GM12891 (cell line): ENCODE measurements at regions not wholly inside any gene's neighbourhood (a gene's known extent, or its start where the extent isn't known, plus 50 kb on each side); places are given as distances from the start of the nearest gene placed in this dataset.

Experiments
- PAX5 ChIP-seq: IDR thresholded peaks from 2 replicates; pipeline ENCODE4 v1.6.1; 2011; ENCODE audit warnings: low read length, moderate library complexity, mild to moderate bottlenecking; ENCODE audit not compliant: insufficient read depth, severe bottlenecking
- POLR2A ChIP-seq: IDR thresholded peaks from 2 replicates; pipeline ENCODE4 v1.6.1; 2011; ENCODE audit warnings: low read depth, low read length, control low read depth
- POLR2AphosphoS5 ChIP-seq: IDR thresholded peaks from 2 replicates; pipeline ENCODE4 v1.6.1; 2011; ENCODE audit warnings: low read depth, low read length, control low read depth
- POU2F2 ChIP-seq: IDR thresholded peaks from 2 replicates; pipeline ENCODE4 v1.6.1; 2011; ENCODE audit warnings: low read depth, mild to moderate bottlenecking, control low read depth, low read length, moderate library complexity
- SPI1 ChIP-seq: IDR thresholded peaks from 2 replicates; pipeline ENCODE4 v1.6.1; 2011; ENCODE audit warnings: low read depth, low read length, control low read depth
- TAF1 ChIP-seq: IDR thresholded peaks from 2 replicates; pipeline ENCODE4 v1.6.1; 2011; ENCODE audit warnings: low read depth, low read length, control low read depth

DNA sequence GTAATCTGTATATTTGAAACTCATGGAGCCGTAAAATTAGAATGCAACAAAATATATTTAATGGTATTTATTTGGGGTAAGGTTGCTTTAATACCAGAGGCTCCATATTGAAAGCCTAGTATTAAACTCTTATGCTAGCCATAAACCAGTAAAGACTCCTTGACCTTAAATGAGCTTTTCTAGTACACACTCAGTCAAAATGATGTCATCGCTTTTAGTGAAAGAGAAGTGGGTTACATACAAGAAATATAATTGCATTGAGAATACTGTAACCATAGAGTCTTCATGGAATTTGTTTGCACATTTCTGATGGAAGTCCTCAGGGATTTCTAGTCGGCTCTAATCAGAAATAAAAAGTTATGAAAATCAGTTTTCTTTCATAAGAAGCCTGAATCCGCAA lies 757.6 kb downstream of the GBE1 start:
- TF ChIP-seq POLR2A: no peak
- TF ChIP-seq POLR2AphosphoS5: no peak
- no peak for TF ChIP-seq SPI1
- TF ChIP-seq TAF1: no peak
- TF ChIP-seq POU2F2: no peak
- TF ChIP-seq PAX5: no peak
